ENCODE measurements at regions not wholly inside any gene's neighbourhood (a gene's known extent, or its start where the extent isn't known, plus 50 kb on each side); places are given as distances from the start of the nearest gene placed in this dataset.
A peak's percentile ranks its signal among the peaks of the same experiment; 100 is the strongest.

DNA sequence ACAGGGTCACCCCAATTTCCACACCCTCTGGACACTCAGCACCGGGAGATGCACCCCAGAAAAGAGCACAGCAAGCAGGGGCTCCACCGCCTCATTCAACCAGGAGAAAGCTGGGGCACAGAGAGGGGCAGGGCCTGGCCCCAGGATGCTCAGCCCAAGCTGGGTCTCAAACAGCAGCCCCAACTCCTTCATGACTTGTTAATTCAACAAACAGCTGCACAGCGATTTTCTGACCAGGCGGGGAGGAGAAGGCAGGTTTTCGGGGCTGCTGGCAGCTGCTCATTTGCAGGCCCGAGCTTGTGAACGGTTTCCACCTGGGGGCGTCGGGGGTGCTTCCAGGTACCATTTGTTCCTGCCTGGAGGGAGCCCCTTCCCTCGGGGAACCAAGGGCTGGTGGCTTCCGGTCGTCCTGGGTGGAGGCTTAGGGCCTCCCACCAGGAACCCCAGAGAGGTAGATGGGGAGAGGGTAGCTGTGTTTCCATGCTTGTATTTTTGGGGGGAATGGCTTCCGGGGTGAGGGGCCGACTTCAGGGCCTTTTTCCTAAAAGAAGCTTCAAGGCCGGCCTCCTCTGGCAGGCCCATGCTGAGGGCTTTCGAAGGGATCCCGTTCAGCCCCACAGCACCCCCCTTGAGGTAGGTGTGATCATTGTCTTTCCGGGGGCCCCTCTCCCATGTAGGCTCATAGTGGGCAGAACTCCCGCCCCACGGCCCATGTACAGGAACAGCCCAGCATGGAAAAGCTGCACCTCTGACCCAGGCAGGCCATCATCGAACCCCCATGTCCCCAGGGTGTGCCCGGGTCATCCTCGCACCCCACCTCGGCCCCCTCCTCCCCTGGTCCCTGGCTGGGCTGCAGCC lies 191.6 kb upstream of the GSE1 start:
- DNase-seq (peak in 1 of 2 donors; percentile 11), ATAC-seq (no peak)
- intact Hi-C loops (cut with DNase I, micrococcal nuclease) = no loop called here

DNA sequence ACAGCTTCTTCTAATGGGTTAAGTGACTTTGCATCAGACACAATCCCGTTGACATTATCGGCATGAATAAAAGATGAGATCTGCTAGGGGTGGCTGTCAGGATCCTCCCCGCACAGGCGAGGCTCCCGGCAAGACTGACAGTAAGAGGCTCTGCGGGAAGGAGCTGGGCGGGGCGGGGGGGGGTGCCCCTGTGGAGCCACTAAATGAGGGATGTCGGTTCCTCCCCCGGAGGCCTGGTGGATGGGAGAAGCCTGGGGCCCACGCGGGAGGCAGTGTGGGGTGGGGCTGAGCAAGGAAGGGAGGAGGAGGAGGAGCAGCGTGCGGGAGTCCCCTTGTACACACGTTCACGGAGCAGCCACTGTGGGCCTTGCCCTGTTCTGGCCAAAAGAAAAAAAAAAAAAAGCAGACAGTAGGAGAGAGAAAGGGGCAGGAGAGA lies 190.9 kb upstream of the GSE1 start:
- intact Hi-C loops (cut with DNase I, micrococcal nuclease) = no loop called here
- peak; percentile 43 for ATAC-seq
- DNase-seq = peak in 1 of 2 donors; percentile 50

DNA sequence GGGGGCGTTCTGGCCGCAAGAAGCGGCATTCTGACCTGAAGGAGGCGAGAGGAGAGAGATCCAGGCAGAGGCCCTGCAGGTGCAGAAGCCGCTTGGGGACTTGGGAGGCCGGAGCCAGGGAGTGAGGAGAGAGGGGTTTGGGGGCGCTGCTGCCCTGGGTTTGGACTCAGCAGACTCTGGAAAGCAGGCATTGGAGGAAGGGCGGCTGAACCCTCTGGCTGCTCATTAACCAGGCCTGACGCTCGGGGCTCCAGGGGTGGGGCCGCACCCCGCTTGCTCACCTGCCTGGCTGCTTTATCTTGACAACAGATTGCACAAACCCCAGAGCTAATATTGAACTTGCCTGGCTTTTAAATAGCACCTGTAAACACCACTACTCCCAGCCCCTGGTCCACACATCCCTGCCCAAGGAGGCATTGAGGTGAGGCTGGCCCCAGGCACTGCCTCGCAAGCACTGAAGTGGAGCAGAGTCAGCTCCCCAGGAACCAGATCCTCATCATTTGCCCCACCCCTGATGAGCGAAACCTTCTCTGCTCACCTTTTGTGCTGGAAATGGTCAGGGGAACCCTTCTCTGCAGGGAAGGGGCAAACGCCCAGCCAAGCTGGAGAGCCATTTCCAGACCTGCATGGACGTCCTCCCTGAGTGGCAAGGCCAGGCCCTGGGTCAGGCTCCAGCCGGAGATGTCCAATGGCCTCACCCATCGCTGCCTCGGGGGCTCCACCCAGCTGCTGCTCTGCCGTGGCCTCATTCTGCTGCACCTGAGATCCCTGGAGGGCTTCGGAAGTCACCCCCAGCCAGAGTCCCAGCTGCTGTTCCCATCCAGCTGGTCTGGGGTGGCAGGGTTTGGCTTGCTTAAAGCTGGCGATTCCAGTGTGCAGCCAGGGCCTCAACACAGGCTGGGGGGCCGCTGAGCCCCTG lies 190.2 kb upstream of the GSE1 start:
- ATAC-seq = peak; percentile 86
- DNase-seq = peak; percentile 87 to 88
- intact Hi-C loops (cut with DNase I, micrococcal nuclease) = no loop called here

DNA sequence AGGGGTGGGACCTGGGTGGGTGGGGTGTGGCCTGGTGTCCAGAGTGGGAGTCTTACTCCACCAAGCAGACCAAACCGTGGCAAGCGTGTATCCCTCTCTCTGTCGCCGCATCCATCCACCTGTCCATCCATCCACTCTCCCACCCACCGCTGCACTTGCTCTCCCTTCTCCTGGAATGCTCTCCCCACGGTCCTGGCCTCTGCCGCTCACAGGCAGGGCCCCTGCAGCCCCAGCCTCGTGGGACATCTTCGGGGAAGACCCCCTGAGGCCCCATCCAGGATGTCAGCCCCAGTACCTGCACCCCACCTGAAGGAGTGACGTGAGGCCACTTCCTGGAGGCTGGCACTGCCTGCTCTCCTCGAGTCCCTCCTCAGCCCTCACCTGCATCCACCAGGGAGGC lies 189.5 kb upstream of the GSE1 start:
- ATAC-seq (no peak), DNase-seq (peak in 1 of 2 donors; percentile 5)
- intact Hi-C loops (cut with DNase I, micrococcal nuclease) = no loop called here

DNA sequence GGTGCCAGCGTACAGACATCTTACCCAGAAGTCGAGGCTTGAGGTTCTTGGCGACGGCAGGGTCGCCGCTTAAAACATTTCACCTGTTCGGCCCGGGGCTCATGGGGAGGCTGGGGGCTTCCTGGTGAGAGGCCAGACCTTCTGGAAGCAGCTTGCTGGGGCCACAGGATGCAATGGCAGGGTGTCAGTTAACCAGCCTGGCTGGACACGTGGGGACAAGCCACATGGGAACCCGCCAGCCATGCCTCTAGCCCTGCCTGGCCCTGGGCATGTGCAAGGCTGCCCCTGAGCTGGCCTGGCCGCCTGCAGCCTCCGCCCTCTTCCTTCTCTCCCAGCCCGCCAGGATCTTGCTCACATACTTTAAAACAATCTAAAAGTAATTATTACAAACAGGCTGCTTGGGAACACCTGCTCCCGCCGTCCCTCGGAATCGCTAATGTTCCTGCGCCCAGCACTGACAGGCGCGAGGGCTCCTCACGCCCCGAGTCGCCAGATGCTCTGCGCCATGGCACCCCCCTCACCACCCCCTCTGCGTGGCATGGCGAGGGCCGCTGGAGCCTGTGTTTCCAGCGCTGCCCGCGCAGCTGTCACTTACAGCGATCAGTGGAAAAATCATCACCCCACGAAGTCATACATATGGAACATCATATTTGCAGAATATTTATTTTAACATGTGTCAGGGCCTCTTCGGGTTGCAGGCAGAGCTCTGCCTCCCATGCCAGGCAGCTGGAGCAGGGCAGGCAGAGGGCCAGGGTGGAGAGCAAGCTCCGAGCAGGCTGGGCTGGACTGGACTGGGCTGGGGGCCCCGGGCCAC lies 188.7 kb upstream of the GSE1 start:
- DNase-seq (peak in 1 of 2 donors; percentile 27), ATAC-seq (no peak)
- intact Hi-C loops (cut with DNase I, micrococcal nuclease) = no loop called here

DNA sequence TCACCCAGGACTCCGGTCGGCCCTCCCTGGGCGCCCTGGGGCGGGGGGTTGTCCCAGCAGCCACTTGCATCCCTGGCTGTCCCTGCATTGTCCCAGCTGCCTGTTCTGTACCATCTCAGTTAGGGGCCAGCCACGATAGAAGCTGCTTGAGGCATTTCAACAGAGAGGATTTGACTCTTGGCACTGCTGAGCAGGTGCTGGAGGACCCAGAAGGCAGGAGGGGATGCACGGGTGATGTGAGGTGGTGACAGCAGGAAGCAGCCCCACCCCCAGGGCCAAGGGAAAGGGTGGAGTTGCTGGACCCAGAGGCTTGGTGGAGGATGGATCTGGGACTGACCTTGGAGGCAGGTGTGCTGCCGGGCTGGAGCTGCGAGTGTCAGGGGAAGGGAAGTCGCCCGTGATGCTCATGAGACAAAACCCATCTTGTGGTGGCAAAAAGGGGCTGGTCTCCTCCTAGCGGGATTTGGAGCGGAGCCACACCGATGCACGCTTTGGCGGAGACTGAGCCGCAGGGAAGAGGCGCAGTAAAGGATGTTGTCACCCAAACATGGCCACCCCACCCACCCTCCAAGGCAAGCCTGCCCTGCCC lies 188.0 kb upstream of the GSE1 start:
- ATAC-seq (no peak), DNase-seq (peak in 1 of 2 donors; percentile 26)
- intact Hi-C loops (cut with DNase I, micrococcal nuclease) = no loop called here

DNA sequence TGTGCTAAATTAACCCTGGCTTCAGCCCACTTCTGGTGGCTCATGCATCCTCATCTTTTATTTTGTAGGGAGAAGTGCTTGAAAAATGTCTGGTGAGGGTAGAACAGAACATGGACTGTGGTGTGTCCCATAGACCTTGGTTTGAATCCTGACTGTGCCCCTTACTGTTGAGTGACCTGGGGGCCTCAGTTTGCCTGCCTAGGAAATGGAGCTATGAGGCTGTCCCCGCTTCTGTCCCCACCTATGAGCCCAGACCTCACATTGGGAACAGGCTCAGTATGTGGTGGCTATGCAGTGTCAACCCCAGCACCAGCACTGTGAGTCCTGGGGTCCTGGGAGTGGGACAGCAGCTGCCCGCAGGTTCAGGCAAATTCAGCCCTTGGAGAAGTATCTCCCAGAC lies 186.3 kb upstream of the GSE1 start:
- no peak for DNase-seq
- no peak for ATAC-seq
- intact Hi-C loops (cut with DNase I, micrococcal nuclease) = no loop called here

DNA sequence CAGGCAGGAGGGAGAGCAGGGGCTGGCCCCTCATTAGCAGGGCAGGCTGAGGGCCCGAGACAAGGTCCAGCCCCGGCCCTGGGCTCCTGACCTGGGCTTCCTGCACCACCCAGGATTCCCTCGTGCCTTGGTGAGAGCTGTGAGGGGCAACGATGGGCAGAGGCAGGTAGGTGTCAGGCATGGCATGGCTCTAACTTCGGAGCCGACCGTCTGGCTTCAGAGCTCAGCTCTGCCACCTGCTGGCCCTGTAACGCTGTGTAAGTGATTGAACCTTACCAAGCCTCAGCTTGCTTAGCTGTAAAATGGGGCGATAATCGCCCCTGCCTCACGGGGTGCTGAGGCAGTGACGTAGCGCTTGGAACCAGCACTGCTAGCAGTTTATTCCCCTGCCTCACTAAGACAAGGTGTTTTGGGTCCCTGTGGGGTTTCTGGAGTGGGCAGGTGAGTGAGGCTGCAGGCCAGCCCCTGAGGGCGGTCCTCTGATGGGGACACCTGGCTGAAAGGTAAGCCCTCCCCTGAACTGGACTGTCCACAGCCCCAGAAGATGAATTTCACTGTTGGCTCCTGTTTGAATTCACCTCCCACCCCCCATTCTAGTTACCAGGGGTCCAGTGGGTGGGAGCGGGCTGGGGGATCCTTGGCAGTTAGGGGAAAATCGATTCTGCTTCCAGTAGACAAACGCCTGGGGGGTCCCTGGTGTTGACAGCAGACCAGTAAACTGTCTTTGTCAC lies 184.8 kb upstream of the GSE1 start:
- intact Hi-C loops (cut with DNase I, micrococcal nuclease) = no loop called here
- DNase-seq = peak in 1 of 2 donors; percentile 79
- ATAC-seq = peak; percentile 62

DNA sequence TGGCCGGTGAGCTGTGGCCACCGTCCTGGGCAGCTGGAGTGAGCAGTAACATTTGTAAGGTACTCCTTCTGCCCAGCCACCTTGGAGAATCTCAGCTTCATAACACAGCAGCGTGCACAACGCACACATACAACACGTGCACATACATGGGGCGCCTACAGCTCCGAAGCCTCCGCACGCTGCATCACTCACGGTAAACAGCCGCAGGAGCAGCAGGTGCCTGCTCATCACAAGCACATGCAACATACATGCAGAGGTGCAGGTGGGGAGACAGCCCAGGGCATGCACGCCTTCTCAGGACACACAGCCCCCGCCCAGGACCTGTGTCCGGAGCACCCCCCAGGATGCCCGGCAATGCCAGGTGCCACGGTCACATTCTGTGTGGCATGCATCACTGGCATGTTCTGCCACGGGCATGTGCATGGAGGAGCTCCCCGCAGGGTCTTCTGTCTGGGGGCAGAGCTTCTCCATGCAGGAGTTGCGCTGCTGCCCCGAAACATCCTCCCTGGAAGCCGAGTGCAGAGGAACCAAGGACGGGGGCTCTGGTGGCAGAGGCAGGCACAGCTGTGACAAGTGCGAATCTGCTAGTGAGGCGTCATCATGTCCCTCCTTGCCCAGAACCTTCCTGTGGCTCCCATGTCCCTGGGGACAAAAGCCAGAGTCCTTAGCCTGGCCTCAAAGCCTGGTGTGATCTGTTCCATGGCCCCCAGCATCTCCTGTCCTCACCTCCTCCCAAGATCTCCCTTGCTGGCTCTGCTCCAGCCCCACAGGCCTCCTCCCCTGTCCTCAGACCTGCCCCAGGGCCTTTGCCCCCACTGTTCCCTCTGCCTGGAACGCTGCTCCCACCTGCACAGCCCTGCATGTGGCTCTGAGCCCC lies 184.0 kb upstream of the GSE1 start:
- ATAC-seq (no peak), DNase-seq (peak; percentile 11 to 22)
- intact Hi-C loops (cut with DNase I, micrococcal nuclease) = no loop called here

DNA sequence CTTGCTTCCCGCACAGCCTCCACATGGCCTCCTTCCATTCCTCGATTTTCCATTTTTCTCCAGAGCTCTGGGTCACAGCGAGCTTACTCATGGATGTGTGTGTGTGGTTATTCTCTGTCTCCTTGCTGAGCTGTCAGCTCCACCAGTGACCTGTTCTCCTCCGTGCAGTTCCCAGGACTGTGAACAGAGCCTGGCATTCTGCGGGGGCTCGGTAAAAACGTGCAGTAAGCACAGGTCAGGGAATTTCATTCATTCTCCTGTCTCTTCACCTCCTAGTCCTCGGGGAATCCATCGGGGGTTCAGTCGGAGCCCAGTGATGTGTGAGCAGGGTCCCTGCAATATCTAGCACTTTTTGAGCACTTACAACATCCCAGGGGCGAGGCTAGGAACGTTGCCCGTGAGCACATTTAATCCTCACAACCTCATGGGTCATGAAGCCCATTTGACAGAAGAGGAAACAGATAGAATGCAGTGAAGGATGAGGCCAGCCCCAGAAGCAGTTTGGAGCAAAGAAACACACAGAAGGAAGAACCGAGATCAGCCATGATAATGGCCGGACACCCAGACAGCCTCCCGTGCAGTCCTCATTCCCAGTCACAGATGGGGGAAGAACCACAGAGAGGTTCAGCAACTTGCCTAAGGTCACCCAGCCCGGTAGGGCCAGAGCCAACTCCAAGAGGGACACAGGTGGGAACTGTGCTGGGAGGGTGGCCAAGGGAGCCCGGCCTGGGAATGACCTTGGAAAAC lies 183.2 kb upstream of the GSE1 start:
- ATAC-seq = no peak
- intact Hi-C loops (cut with DNase I, micrococcal nuclease) = no loop called here
- peak in 1 of 2 donors; percentile 15 for DNase-seq

DNA sequence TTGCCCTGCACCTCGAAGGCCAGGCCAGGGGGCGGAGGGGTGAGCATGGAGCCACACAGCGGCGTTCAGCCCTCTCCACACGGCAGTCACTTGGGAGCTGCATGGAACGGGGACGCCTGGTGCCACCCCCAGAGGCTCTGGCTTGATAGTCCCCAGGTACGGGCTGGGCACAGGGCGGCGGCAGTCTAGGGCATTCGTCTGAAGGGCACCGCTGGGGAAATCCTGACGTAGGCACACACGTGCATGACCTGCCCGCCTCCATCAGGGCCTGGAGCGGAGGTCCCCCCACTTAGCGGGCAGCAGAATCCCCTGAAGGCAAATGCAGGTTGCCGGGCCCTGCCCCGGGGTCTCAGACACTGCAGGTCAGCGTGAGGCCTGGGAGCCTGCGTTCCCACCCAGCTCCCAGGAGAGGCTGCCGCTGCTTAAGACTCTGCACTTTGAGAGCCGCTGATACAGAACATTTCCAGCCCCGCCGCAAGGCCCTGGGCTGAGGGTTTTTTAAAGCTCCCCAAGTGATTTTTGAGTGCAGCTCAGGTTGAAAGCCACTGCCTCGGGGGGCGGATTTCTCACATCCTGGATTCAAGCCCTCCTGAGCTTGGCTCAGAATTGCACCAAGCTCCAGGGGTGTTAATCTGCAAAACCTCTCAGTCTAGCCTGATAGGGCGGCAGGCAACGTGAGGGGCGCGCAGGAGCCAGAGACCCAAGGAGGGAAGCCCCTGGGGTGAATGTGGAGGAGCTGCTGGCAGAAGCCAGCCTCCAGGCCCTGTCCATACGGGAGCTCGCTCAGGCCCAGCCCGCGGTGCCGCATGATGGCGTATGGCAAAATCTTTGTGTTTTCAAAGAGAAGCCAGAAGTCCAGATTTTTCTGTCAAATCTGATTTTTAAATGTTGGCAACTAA lies 182.3 kb upstream of the GSE1 start:
- DNase-seq = peak; percentile 6 to 22
- intact Hi-C loops (cut with DNase I, micrococcal nuclease) = no loop called here
- ATAC-seq = no peak

DNA sequence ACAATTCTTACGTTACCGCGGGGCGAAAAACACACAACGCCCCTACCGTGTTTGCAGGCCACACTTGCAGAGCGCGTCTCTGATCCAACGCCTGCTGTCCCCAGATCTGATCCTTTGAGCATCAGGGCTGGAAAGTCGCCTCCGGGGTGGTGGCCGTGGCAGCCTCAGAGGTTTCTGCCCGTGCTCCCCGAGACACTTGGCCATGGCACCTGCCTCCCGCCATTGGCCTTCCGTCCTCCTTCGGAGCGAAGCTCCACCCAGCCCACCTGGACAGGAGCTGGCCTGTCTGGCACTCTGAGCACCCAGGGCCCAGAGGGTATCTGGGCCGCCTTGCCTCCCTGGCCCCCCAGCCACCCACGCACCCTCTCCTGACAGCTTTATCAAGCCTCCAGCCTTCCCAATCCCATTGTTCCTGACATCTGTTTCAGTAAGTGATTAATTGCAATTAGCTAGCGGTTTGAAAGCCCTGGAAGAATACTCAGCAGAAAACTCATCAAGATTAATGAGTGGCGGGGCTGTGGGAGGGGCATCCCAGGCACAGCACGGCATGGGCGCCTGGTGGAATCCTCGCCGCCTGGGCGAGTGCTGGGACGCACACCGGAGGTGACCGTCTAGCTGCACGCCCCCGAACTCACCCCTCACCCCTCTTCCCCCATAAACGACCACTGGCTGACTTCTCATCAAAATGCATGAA lies 181.5 kb upstream of the GSE1 start:
- DNase-seq = peak in 1 of 2 donors; percentile 7
- intact Hi-C loops (cut with DNase I, micrococcal nuclease) = no loop called here
- no peak for ATAC-seq

DNA sequence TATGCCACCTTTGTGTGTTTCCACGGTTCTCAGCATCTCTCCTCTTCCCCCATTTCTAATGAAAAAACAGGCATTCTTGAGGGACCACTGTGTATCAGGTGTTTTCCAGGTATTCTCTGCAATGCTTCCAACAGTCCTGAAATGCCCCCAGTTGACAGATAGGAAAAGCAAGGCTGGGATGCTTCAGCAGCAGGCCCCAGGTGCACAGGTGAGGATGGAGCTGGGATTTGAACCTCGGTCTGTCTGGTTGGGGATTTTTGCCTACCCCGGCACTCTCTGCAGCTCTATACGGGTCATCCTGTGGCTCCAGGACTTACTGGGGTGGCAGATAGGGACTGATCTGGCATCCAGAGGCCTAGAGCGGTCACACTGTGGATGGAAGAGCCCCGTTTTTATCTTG lies 180.5 kb upstream of the GSE1 start:
- ATAC-seq = no peak
- DNase-seq = no peak
- intact Hi-C loops (cut with DNase I, micrococcal nuclease) = no loop called here

DNA sequence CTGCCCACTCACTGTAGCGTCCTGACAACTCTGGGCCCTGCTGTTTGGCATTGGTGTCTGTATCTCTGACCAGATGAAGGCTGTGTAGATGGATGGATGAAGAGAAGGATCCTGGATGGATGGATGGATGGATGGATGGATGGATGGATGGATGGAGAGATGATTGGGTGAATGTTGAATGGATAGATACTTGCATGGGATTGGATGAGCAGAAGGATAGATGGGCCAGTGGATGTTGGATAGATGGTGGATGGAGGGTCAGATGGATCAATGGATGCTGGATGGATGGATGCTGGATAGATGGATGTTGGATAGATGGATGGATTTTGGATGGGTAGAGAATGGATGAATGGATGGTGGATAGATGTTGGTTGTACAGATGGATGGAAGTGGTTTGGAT lies 179.6 kb upstream of the GSE1 start:
- ATAC-seq (no peak), DNase-seq (no peak)
- intact Hi-C loops (cut with DNase I, micrococcal nuclease) = no loop called here

DNA sequence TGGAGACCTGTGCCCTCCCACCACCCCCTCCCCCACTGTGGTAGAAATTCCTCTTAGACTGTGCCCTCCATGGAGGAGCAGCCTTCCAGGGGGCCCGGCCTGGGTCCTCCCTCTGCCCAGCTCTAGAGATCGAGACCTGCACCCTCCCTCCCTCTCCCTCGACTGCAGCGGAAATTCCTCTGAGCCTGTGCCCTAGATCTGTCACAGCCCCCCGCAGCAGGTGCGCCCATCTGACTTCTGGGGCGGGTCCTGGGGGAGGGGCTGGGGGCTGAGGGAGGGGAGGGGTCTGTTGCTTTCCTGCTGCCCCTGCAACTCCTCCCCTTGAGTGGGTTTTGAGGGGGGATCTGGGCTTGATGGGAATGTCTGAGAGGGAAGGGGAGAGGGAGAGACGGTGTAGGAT lies 177.8 kb upstream of the GSE1 start:
- intact Hi-C loops (cut with DNase I, micrococcal nuclease) = no loop called here
- ATAC-seq (no peak), DNase-seq (no peak)

Data from left colon (tissue), 2 donors.